Esophagus squamous epithelium (tissue), 5 donors: ENCODE measurements at regions not wholly inside any gene's neighbourhood (a gene's known extent, or its start where the extent isn't known, plus 50 kb on each side); places are given as distances from the start of the nearest gene placed in this dataset.

Experiments
- DNase-seq: peaks from one replicate; lab custom pipeline; 2025; lab: John Stamatoyannopoulos, UW
- H3K27ac ChIP-seq, 4 donors: fragments of 200-600 bp; sonication (generic); one replicate each; pipeline ENCODE4 v1.5.1; 2016 to 2019; ENCODE audit warnings: mild to moderate bottlenecking in 1 of 4
- H3K27me3 ChIP-seq, 4 donors: fragments of 200-600 bp; sonication (generic); 1 replicate in 3 of 4; 2 replicates in 1 of 4; pipeline versions ENCODE4 v1.5.1 to v1.6.0; 2017 to 2021; ENCODE audit warnings: antibody characterized with exemption in 1 of 4
- H3K36me3 ChIP-seq, 3 donors: fragments of 200-600 bp; sonication (generic); one replicate each; pipeline ENCODE4 v1.5.1; 2016 to 2019
- H3K4me1 ChIP-seq, 3 donors: fragments of 200-600 bp; sonication (generic); one replicate each; pipeline ENCODE4 v1.5.1; 2017 to 2019
- H3K4me3 ChIP-seq, 4 donors: fragments of 200-600 bp; sonication (generic); 1 replicate in 3 of 4; 2 replicates in 1 of 4; pipeline ENCODE4 v1.5.1; 2016 to 2019; ENCODE audit warnings: mild to moderate bottlenecking in 2 of 4, moderate library complexity in 1 of 4
- H3K9me3 ChIP-seq, 3 donors: fragments of 200-600 bp; sonication (generic); one replicate each; pipeline ENCODE4 v1.5.1; 2016 to 2019
- POLR2A ChIP-seq, 4 donors: fragments of 450-650 bp; IDR thresholded peaks; one replicate each; pipeline ENCODE4 v1.6.1; 2017; ENCODE audit warnings: antibody characterized with exemption in 4 of 4, mild to moderate bottlenecking in 4 of 4, moderate library complexity in 3 of 4
- WGBS, 2 donors: methylation state at CpG; one replicate each; pipeline ENCODE4 v1.1.5; 2018; 5-methylcytosine and 5-hydroxymethylcytosine counted together
- intact Hi-C: fragments of 100-400 bp; cut with DNase I; formaldehyde crosslinking; loops from one replicate; pipeline ENCODE4 v1.15.0; 2022
- TF ChIP-seq, protein P1 (sequence below), 6 experiments: fragments of 450-650 bp in 4 of 6; fragments of 200-600 bp in 2 of 6; sonication (generic) in 2 of 6; IDR thresholded peaks; one replicate each; pipeline ENCODE4 v1.5.1; 2016 to 2019; ENCODE audit warnings: antibody characterized with exemption in 6 of 6, mild to moderate bottlenecking in 4 of 6, moderate library complexity in 4 of 6
- donor health status: DM: yes; HTN: yes; CAD: no.

DNA sequence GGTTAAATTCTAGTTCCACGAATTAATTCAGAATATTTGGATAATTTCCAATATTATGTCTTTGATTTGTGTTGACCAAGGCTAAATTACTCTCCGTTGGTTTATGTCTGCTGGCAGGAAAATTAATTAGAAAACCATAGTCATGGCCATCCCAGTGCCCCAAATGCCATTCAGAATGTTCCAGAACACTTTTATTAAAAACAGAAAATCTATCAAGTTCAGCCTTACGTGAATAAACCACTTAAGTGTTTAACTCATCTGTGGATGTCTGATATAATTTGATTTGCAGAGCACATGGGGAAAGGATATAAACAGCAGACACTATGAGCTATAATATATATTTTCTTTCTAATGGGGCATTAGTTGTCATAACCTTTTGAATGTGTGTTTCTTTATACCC, 480.7 kb downstream of the MRPL39 start:
- intact Hi-C loops, result no loop called here
- 57 to 60% methylated on average over 3 of the region's 3 CpGs for WGBS, 2 donors
- Histone ChIP-seq H3K27me3 (no peaks in the 10 kb centered on the region), H3K27ac (no peak overlapping the region), H3K36me3 (no peaks in the 10 kb centered on the region), H3K9me3 (no peaks in the 10 kb centered on the region), H3K4me1 (no peaks in the 10 kb centered on the region), H3K4me3 (no peak overlapping the region)
- TF ChIP-seq POLR2A (IDR thresholded peaks at IDR 0.05), result no peak
- no peak for DNase-seq

DNA sequence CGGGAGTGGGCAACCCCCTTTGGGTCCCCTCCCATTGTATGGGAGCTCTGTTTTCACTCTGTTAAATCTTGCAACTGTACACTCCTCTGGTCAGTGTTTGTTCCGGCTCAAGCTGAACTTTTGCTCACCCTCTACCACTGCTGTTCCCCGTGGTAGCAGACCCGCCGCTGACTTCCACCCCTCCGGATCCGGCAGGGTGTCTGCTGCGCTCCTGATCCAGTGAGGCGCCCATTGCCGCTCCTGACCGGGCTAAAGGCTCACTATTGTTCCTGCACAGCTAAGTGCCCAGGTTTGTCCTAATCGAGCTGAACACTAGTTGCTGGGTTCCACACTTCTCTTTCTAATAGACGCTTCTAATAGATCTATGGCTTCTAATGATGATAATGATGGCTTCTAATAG, 488.6 kb downstream of the MRPL39 start:
- 87 to 88% methylated on average over 3 to 11 of the region's 13 CpGs for WGBS, 2 donors
- no peak for DNase-seq
- Histone ChIP-seq H3K4me3 (no peak overlapping the region), H3K9me3 (no peaks in the 10 kb centered on the region), H3K27ac (no peak overlapping the region), H3K36me3 (no peaks in the 10 kb centered on the region), H3K27me3 (no peaks in the 10 kb centered on the region), H3K4me1 (no peaks in the 10 kb centered on the region)
- TF ChIP-seq, protein P1, sequence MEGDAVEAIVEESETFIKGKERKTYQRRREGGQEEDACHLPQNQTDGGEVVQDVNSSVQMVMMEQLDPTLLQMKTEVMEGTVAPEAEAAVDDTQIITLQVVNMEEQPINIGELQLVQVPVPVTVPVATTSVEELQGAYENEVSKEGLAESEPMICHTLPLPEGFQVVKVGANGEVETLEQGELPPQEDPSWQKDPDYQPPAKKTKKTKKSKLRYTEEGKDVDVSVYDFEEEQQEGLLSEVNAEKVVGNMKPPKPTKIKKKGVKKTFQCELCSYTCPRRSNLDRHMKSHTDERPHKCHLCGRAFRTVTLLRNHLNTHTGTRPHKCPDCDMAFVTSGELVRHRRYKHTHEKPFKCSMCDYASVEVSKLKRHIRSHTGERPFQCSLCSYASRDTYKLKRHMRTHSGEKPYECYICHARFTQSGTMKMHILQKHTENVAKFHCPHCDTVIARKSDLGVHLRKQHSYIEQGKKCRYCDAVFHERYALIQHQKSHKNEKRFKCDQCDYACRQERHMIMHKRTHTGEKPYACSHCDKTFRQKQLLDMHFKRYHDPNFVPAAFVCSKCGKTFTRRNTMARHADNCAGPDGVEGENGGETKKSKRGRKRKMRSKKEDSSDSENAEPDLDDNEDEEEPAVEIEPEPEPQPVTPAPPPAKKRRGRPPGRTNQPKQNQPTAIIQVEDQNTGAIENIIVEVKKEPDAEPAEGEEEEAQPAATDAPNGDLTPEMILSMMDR (IDR thresholded peaks at IDR 0.05), result no peak
- TF ChIP-seq POLR2A (IDR thresholded peaks at IDR 0.05), result no peak
- intact Hi-C loops, result no loop called here

DNA sequence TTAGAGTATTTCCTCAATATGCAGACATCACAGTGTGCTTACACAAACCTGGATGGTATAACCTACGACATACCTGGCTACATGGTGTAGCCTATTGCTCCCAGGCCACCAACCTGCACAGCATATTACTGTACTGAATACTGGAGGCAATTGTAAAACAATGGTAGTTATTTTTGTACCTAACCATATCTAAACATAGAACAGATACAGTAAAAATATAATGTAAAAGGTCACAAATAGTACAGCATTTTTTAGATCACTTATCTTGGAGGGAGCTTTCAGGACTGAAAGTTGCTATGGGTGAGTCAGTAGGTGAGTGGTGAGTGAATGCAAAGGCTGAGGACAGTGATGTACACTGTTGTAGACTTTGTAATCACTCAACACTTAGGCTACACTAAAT, 492.3 kb downstream of the MRPL39 start:
- no peak overlapping the region for H3K27ac ChIP-seq
- H3K4me1 ChIP-seq, result no peaks in the 10 kb centered on the region
- WGBS, 2 donors, result 64 to 67% methylated on average over 1 of the region's 1 CpG
- TF ChIP-seq, protein P1 (IDR thresholded peaks at IDR 0.05), result no peak
- no peak for TF ChIP-seq POLR2A (IDR thresholded peaks at IDR 0.05)
- H3K9me3 ChIP-seq, result no peaks in the 10 kb centered on the region
- DNase-seq, result no peak
- H3K36me3 ChIP-seq, result no peaks in the 10 kb centered on the region
- H3K4me3 ChIP-seq, result no peak overlapping the region
- no peaks in the 10 kb centered on the region for H3K27me3 ChIP-seq
- intact Hi-C loops, result no loop called here

DNA sequence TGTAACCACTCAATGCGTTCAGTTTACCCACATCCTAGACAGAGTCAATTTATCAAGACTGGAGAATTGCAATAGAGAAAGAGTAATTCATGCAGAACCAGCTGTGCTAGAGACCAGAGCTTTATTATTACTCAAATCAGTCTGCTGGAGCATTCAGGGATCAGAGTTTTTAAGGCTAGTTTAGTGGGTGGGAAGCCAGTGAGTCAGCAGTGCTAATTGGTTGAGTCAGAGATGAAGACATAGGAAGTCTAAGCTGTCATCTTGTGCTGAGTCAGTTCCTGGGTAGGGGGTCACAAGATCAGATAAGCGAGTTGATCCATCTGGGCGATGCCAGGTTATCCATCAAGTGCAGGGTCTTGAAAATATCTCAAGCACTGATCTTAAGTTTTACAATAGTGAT, 499.6 kb downstream of the MRPL39 start:
- no peak for DNase-seq
- 53 to 61% methylated on average over 3 of the region's 3 CpGs for WGBS, 2 donors
- Histone ChIP-seq H3K27ac (no peak overlapping the region), H3K9me3 (no peaks in the 10 kb centered on the region), H3K36me3 (no peaks in the 10 kb centered on the region), H3K27me3 (no peaks in the 10 kb centered on the region), H3K4me3 (no peak overlapping the region), H3K4me1 (no peaks in the 10 kb centered on the region)
- no peak for TF ChIP-seq POLR2A (IDR thresholded peaks at IDR 0.05)
- TF ChIP-seq, protein P1 (IDR thresholded peaks at IDR 0.05), result no peak
- intact Hi-C loops, result no loop called here

DNA sequence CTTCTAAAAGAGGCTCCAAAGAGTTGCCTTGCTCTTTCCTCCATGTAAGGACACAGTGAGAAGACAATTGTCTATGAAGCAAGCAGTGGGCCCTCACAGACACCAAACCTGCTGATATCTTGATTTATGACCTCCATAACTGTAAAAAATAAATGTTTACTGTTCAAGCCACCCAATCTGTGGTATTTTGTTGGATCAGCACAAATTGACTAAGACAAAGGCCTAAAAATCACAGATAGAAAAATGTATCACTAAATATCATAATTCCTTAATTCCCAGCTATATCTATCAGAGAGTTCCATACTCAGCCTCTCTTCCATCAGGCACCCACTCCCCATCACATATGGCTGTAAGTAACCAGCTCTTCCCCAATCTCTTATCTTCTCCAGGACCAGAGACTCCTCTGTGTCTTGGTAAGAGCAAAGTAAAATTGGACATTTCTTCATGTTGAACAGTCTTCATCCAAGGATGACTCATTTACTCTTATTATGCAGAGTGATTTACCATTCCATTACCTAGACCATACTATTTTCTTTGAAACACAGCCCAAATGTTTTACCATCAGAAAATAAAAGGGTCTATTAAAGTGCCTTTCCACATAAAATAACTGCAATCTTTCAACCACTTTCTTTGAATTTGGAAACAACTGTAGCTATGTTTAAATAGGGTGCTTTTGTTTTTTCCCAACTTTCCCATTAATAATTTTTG, 503.6 kb downstream of the MRPL39 start:
- TF ChIP-seq POLR2A (IDR thresholded peaks at IDR 0.05), result no peak
- TF ChIP-seq, protein P1 (IDR thresholded peaks at IDR 0.05), result no peak
- Histone ChIP-seq H3K36me3 (no peaks in the 10 kb centered on the region), H3K4me1 (no peaks in the 10 kb centered on the region), H3K27ac (no peak overlapping the region), H3K4me3 (no peak overlapping the region), H3K9me3 (no peaks in the 10 kb centered on the region), H3K27me3 (no peaks in the 10 kb centered on the region)
- intact Hi-C loops, result no loop called here
- no peak for DNase-seq

DNA sequence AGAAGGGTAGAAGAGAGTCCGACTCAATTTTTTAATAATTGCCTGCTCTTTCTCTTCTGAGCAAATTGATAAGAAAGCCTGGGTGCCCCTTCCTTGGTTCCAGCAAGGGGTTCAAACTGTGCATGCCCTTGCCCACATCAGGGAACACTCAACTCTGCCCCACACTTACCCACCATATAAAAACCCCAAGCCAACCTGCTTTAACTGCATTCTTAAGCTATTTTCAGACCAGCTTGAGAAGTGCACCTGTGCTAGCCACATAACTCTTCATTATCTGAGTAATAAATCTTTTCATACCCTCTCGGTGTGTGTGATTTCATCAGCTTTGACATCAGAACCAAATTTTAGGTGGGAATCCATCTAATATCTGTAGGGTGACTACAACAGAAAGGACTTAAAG, 509.6 kb downstream of the MRPL39 start:
- no peak for DNase-seq
- no peak for TF ChIP-seq POLR2A (IDR thresholded peaks at IDR 0.05)
- TF ChIP-seq, protein P1 (IDR thresholded peaks at IDR 0.05), result no peak
- no peaks in the 10 kb centered on the region for H3K27me3 ChIP-seq
- H3K27ac ChIP-seq, result no peak overlapping the region
- no peak overlapping the region for H3K4me3 ChIP-seq
- intact Hi-C loops, result no loop called here
- no peaks in the 10 kb centered on the region for H3K36me3 ChIP-seq
- WGBS, 2 donors, result 82 to 88% methylated on average over 2 of the region's 2 CpGs
- H3K9me3 ChIP-seq, result peaks cover 0 to 2% (median 0%) of the 10 kb centered on the region in 3 donors
- H3K4me1 ChIP-seq, result no peaks in the 10 kb centered on the region
